HG03457 (cell line): ENCODE measurements at regions not wholly inside any gene's neighbourhood (a gene's known extent, or its start where the extent isn't known, plus 50 kb on each side); places are given as distances from the start of the nearest gene placed in this dataset.

Experiments used
- ATAC-seq: cut with Tn5 transposase; IDR thresholded peaks from one replicate; pipeline ENCODE4 v1.9.1; 2021; ENCODE audit warnings: moderate number of reproducible peaks; ENCODE audit not compliant: unreplicated experiment

- ATAC-seq: no peak
These were observed 630.5 kb upstream of the MEF2C start for GRCh38 chr5:89513299-89514044.

- no peak for ATAC-seq
These were observed 621.1 kb upstream of the MEF2C start for GRCh38 chr5:89504051-89504450.

- ATAC-seq: no peak
These were observed 616.8 kb upstream of the MEF2C start for GRCh38 chr5:89499787-89500186.

- ATAC-seq: no peak
These were observed 615.7 kb upstream of the MEF2C start for GRCh38 chr5:89498699-89499098.

GRCh38 chr5:89493414-89493813, 610.4 kb upstream of the MEF2C start:
- no peak for ATAC-seq

- no peak for ATAC-seq
These were observed 602.0 kb upstream of the MEF2C start for GRCh38 chr5:89484962-89485361.

- ATAC-seq: no peak
These were observed 597.5 kb upstream of the MEF2C start for GRCh38 chr5:89480406-89481007.

GRCh38 chr5:89478851-89479250, 595.9 kb upstream of the MEF2C start:
- no peak for ATAC-seq

GRCh38 chr5:89473196-89473595, 590.2 kb upstream of the MEF2C start:
- ATAC-seq: no peak

- no peak for ATAC-seq
These were observed 588.6 kb upstream of the MEF2C start for GRCh38 chr5:89471541-89471940.

- ATAC-seq: no peak
These were observed 588.1 kb upstream of the MEF2C start for GRCh38 chr5:89471115-89471514.

GRCh38 chr5:89470658-89471057, 587.7 kb upstream of the MEF2C start:
- no peak for ATAC-seq

GRCh38 chr5:89458332-89458656, 575.3 kb upstream of the MEF2C start:
- no peak for ATAC-seq

GRCh38 chr5:89457411-89458331, 574.7 kb upstream of the MEF2C start:
- ATAC-seq: no peak

- no peak for ATAC-seq
These were observed 569.1 kb upstream of the MEF2C start for GRCh38 chr5:89452081-89452480.

GRCh38 chr5:89451263-89451662, 568.3 kb upstream of the MEF2C start:
- ATAC-seq: no peak

- no peak for ATAC-seq
These were observed 567.2 kb upstream of the MEF2C start for GRCh38 chr5:89450149-89450538.

- no peak for ATAC-seq
These were observed 566.6 kb upstream of the MEF2C start for GRCh38 chr5:89449392-89450148.

- no peak for ATAC-seq
These were observed 564.0 kb upstream of the MEF2C start for GRCh38 chr5:89447027-89447426.

- ATAC-seq: no peak
These were observed 562.2 kb upstream of the MEF2C start for GRCh38 chr5:89445106-89445745.

- no peak for ATAC-seq
These were observed 561.1 kb upstream of the MEF2C start for GRCh38 chr5:89444088-89444487.
